GM18909 (cell line): ENCODE measurements at regions not wholly inside any gene's neighbourhood (a gene's known extent, or its start where the extent isn't known, plus 50 kb on each side); places are given as distances from the start of the nearest gene placed in this dataset.

ENCODE experiments used
- ATAC-seq: cut with Tn5 transposase; IDR thresholded peaks from one replicate; pipeline ENCODE4 v1.9.1; 2021; ENCODE audit warnings: mild to moderate bottlenecking; ENCODE audit not compliant: unreplicated experiment, poor library complexity

DNA sequence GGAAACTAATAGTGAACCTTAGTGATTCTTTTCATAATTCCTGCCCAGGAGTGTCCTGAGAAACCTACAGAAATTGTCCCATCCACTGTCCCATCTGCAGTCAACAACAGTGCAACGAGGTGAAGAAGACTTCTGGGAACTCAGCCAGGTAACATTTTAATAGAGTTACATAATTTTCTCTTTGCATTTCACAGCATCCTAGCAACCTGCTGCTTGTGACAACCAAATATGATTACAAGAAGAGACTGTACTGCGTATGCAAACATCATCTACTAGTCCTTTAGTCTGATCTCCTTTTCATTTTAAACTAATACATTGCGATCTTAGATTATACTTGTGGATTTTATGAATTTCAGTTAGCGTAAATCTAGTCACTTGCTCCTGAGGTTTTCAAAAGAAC, 951.6 kb downstream of the TFAP2A start:
- ATAC-seq = no peak

DNA sequence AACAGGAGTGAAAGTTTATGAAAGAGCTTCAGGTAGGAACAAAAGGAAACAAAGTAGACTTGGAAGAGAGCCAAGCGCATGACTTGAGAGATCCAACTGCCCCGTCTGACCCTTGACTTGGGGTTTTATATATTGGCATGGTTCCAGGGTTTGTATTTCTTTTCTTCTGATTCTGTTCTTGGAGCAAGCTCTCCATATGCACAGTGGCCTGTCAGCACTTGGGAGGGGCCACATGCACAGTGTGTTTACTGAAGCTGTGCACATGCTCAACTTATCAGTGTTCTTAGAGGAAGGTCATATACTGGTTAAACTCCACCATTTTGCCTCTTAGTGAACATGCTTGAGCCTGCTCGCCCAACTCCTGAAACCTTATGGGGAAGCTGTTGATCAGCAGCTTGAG, 953.7 kb downstream of the TFAP2A start:
- no peak for ATAC-seq

- no peak for ATAC-seq
Observed at GRCh38 chr6:9458424-9458823, 956.5 kb downstream of the TFAP2A start.

DNA sequence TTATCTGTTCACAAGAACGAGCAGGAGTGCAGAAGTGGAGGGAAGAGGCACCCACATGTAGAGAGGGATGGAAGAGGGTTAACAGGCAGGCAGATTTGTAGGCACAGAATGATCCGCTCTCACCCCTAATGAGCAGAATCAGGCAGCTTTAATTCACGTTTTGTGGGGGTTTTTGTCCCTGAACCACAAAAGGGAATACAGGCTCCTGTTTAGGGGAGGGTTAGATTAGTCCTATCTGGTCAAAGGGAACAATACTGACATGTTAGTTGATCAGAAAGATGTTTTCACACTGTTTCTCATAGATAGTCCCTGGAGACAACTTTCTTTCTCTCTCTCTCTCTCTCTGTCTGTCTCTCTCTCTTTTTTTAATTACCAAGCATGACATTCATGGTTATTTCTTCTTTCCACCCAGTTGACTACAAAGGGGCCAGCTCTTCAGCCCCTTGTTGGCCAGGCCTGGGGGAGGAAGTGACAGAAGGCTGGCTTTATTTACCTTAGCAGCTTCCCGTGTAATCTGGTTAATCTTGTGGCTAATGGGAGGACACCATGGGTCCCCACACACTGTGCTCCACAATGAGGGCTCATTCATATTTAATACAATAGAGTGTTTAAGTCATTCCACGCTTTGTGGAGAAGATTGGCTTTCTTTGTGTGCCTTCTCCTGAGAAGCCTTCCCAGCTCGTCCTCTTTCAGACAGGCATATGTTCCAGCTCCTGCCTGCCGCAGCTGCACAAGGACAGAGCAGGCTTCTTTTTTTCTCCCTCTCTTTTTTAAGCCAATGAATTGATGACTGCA, 958.8 kb downstream of the TFAP2A start:
- no peak for ATAC-seq

GRCh38 chr6:9439621-9440330, 975.1 kb downstream of the TFAP2A start:
- no peak for ATAC-seq

DNA sequence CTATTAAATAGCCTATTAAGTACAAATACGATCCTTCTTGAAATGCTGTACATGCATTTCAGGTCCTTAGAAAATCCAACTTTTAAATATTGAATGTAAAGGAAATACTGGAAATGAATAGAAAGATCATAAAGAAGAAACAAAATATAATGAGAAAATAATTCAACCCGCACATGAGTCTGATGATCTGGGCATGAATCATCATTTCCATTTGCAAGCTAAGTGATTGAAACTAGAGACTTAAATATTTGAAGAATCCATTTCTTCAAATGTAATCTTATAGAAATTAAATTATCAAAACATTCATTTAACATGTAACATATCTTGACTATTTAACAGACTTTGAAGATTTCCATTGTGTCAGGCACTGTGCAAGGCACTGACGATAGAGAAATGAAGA, 977.0 kb downstream of the TFAP2A start:
- no peak for ATAC-seq

DNA sequence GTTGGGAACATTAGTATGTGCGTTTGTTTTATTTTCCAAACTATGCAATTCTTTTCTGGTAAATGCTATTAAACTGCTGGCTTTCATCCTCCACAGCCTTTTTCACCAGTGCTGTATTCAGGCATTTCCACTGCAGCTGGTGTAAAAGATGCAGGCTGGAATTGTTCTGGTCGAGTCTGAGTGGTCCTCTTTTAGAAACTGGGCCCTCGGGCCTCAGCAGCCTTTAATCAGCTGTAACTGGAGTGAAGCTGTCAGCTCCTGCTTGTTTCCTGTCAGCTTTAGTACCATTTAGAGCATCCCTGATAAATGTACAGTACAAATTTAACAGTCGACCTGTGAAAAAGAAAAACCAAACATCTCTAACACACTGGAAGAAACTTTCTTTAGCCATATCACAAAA, 979.6 kb downstream of the TFAP2A start:
- no peak for ATAC-seq

DNA sequence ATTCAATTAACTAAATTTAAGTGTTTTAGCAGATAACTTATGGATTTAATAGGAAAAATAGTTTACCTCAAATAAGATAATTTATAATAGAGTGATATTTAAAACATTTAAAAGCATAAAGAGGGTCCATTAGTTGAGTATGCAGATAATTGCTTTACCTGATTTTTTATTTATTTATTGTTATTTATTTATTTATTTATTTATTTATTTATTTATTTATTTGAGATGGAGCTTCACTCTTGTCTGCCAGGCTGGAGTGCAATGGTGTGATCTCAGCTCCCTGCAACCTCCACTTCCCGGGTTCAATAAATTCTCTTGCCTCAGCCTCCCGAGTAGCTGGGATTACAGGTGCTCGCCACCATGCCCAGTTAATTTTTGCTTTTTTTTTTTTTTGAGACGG, 982.9 kb downstream of the TFAP2A start:
- ATAC-seq = no peak

DNA sequence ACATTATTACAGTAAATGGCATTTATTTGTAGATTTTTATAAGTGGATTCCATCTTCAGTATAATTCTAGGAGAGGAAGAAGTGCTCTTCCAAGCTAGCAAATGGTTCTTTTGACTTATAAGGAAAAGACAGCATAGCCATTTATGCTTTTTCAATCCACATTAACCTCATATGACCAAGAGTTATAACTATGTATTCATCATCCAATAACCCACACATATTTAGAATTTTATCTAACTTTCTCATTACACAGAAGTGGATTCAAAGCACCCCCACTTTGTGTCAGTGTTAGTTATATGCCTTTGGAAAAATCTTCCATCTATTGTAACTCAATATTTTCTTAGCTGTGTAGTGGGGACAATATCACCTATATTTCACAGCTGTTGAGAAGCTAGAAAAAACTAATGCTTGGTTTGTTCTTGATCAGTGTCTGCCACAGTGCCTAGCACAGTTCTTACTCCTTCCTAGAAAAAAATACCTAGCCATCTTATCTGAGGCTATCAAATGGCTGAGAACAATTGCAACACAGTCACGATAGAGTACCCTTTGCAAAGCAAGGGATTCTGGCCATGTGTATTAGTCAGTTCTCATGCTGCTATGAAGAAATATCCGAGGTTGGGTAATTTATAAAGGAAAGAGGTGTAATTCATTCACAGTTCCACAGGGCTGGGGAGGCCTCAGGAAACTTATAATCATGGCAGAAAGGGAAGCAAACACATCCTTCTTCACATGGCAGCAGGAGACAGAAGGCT, 986.3 kb downstream of the TFAP2A start:
- no peak for ATAC-seq

- ATAC-seq = no peak
Observed at GRCh38 chr6:9422138-9422537, 986.8 kb upstream of the SLC35B3 start.

DNA sequence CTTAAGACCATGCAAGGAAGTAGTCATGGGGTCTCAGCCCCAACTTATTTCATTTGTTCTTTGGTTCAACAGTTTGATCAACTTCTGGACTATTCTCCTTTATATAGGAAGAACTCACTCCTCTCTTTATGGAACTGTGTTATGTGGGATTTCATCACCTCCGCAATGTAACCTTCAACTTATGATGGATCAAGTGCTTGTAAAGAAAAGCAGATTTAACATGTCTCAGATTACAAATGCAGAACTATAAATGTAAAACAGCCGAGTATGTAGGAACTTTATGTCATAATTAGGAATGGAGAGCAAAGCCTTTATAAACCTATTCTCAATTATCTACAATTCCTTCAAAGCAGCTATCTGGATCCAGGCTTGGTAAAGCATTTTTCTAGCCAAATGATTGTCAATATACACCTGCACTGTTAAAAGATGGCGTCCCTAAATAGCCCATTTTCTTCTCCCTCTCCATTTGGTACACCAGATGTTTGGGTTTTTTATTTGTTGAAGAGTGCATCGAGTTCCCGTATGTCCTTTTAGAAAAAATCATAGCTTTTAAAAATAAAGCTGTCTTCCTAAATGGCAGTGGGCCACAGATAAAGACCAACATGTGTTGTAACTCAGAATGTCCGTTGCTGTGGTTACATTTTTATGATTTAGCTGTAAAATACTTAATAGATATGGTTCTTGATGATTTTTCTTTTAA, 985.1 kb upstream of the SLC35B3 start:
- no peak for ATAC-seq

DNA sequence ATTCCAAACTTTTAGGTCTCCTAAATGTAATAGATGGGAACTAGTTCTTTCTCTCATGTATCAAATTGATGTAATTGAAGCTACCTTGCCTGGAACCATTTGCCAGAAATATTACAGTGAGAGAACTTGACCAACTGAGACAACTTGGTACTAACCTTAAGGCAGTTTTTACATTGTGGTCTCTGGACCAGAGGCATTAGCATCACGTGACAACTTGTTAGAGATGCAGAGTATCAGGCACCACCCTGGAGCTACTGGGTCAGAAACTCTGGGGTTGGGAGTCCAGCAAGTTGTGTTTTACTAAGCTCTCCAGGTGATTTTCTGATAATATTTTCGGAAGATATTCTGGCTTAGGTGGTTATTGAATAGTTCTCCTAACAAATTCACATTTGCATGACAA, 982.1 kb upstream of the SLC35B3 start:
- ATAC-seq = no peak

GRCh38 chr6:9412951-9413559, 977.7 kb upstream of the SLC35B3 start:
- ATAC-seq = no peak

DNA sequence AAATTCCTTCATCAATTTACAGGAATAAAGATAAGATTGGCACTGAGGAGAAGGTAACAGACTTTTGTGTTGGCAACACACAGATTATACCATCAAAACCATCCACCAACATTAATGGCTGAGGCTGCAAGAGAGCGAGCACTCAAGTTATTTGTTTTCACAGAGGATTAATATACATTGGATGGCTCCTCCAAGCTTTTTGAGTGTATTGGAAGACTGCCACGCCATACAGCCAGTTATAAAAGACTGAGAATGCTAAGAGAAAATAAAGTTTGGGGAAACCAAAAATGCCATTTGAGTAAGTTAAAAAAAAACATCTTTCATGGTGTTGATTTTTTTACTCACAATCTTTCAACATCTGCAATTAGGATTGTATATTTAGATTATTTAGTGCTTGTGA, 973.8 kb upstream of the SLC35B3 start:
- no peak for ATAC-seq

- no peak for ATAC-seq
Observed at GRCh38 chr6:9408402-9409117, 973.2 kb upstream of the SLC35B3 start.

GRCh38 chr6:9405825-9406224, 970.5 kb upstream of the SLC35B3 start:
- no peak for ATAC-seq

- no peak for ATAC-seq
Observed at GRCh38 chr6:9405369-9405768, 970.0 kb upstream of the SLC35B3 start.

GRCh38 chr6:9404351-9405146, 969.2 kb upstream of the SLC35B3 start:
- no peak for ATAC-seq

- ATAC-seq = no peak
Observed at GRCh38 chr6:9403736-9404135, 968.4 kb upstream of the SLC35B3 start.
